GM18867 (cell line): ENCODE measurements at regions not wholly inside any gene's neighbourhood (a gene's known extent, or its start where the extent isn't known, plus 50 kb on each side); places are given as distances from the start of the nearest gene placed in this dataset.

ENCODE experiments used
- ATAC-seq: cut with Tn5 transposase; IDR thresholded peaks from one replicate; pipeline ENCODE4 v1.9.1; 2021; ENCODE audit warnings: mild to moderate bottlenecking, moderate library complexity; ENCODE audit not compliant: unreplicated experiment

DNA sequence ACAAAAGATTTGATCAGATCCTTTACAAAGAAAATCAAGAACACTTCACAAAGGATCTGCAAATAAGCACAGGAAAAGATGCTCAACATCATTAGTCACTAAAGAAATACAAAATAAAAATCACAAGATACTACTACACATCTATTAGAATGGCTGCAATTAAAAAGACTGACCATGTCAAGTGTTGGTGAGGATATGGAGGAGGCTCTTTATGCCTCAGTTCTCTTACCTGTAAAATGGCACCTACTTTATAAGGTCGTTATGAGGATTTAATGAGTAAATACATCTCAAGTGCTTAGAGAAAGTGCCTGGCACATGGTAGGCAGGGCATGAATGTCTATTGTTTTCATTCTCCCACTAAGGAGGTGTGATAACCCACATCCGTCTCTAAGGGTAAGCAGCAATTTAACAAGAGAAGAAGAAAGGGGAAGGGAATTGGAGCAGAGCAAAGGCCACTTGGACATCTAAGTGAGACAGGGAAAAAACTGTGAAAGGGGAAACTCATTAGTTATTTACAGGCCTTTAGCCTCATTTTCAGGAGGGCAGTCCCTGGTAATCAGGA is 157.5 kb upstream of the NFE2L3 start:
- ATAC-seq, result no peak

- ATAC-seq, result no peak
Observed at GRCh38 chr7:25995216-25995615, 156.8 kb upstream of the NFE2L3 start.

GRCh38 chr7:25996006-25996408 is 156.0 kb upstream of the NFE2L3 start:
- ATAC-seq, result no peak

- ATAC-seq, result no peak
Observed at GRCh38 chr7:25998499-25998898, 153.5 kb upstream of the NFE2L3 start.

DNA sequence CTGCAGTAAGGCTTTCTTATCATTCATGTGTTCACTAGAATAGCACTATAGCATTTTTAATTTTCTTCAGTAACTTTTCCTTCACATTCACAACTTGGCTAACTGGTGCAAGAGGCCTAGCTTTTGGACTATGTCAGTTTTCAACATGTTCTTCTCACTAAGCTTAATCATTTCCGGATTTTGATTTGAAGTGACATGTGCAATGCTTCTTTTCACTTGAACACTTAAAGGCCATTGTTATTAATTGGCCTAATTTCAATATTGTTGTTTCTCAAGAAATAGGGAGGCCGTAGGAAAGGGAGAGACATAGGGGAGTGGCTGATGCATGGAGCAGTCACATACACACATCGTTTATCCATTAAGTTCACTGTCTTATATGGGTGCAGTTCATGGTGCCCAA is 151.2 kb upstream of the NFE2L3 start:
- ATAC-seq, result no peak

DNA sequence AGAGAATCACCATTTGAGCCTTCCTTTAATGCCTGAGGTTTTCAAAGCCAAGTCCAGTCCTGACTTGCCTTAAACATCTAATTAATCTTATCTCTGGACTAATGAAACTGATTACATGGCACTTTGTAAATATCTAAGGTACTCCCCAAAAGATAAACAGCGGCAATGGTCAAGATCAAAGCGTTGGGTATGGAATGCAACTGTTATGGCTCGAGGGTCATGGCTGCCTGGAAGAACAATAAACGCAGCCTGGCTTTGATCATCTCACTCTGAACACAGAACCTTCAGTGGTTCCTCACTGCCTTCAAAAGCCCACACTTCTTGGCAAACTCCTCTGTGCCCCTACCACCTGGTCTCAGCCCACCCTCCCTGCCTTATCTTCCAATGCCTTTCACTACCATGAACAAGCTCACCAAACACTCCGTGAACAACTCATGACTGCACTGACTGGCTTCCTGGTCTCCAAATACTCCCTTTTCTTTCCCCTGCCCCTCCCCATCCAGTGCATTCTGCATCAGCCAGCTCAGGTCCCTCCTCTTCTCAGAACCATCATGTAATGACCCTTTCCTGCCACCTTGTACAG is 150.2 kb upstream of the NFE2L3 start:
- ATAC-seq, result no peak

- ATAC-seq, result no peak
Observed at GRCh38 chr7:26005683-26006410, 146.2 kb upstream of the NFE2L3 start.

DNA sequence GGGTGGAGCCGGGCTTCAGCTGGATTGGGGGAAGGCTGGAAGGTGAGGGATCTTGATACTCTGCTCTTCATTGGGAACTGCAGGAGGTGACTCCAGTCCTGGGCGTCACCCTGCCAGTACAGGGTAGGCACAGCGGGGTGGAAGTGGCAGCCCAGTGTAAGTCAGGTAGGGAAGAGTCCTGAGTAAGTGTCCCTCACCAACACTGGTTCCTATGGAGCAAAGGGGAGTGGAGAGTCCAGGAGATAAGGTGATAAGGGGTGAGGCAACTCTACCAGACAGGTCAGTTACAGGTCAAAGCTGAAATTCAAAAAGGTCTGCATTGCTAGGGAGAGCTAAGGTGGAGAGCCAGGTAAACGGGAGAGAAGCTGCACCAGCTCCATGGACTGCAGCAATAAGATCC is 145.6 kb upstream of the NFE2L3 start:
- ATAC-seq, result no peak

DNA sequence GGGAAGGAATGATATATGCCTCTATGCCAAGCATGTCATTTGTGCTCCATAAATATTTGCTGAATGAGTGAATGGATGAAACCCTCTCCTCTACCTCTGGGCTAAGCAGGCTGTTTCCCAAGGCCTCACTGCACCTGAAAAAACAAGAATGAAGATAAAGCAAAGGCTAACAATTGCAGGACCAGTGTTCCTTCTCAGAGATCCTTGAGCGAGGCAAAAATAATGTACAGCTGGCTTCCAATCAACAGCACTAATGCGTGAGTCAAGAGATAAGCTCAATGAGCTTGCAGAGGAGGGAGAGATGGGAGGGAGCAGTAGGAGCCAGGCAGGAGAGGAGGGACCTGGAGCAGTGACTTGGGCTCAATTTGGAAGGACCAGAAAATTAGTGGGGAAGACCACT is 144.5 kb upstream of the NFE2L3 start:
- ATAC-seq, result no peak

DNA sequence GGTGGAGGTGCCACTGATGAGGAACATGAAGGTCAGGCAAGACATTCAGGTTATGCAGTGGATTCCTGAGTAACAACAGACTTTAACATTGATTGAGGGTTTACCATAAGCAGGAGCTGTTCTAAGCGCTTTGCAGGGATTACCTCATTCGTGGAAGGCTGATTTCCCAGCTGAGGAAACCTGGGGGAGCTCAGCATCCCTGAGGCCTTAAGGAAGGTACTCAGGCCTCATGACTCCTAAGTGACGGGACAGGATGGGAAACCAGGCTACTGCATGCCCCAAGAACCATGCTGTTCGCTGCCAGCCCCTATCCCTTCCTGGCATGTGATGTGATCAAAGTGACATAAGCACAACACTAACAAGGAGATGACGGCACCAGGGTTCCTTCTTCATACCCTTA is 143.6 kb upstream of the NFE2L3 start:
- no peak for ATAC-seq

- ATAC-seq, result peak; percentile 69
Observed at GRCh38 chr7:26011039-26011696, 140.8 kb upstream of the NFE2L3 start.

- ATAC-seq, result peak; percentile 34
Observed at GRCh38 chr7:26013551-26014083, 138.4 kb upstream of the NFE2L3 start.

DNA sequence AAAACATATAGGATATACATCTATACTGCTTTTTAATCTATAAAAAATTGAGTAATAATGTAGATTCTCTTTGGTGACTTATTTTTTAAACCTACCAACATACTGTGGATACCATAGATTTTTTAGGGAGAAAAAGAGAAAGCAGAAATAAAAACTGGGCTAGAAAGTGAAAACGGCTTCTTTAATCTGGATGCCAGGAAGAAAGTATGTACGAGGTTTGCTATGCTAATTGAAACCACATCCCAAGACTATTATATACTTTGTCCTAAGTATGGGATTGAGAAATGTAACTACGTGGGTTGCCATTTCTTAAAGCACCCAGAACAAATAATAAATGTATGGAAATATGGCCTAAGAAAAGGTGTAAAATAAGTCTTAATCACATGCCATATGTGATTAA is 129.0 kb upstream of the NFE2L3 start:
- no peak for ATAC-seq

DNA sequence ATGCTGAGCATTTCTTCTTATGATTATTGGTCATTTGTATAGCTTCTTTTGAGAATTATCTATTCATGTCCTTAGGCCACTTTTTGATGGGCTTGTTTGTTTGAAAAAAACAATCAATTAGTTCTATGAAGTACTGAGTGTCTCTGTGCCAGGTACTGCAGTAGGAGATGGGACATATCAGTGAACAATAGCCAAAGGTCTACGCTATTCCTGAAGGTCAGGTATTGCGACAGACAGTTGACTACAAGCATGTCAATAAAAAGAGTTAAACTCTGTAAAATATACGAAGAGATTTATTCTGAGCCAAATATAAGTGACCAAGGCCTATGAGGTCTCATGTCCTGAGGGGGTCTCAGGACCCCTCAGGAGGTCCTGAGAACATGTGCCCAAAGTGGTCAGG is 122.1 kb upstream of the NFE2L3 start:
- no peak for ATAC-seq

DNA sequence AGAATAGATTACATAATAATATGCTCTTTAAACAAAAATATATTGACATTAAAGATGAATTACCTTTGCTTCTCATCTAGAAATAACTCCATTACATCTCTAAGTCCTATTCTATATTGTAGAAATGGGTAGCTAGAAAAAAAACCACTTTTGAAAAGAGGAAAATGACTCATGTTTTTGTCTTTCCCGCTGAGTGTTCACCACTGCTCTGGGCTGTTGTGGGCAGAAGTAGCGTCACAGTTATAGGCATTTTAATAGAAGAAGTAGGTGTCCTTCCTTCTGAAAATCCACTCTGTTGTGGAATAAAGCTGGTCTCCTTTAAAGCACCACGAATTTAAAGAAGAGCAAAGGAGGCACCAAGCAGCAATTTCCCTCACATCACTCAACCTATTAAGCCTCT is 117.6 kb upstream of the NFE2L3 start:
- ATAC-seq, result no peak

DNA sequence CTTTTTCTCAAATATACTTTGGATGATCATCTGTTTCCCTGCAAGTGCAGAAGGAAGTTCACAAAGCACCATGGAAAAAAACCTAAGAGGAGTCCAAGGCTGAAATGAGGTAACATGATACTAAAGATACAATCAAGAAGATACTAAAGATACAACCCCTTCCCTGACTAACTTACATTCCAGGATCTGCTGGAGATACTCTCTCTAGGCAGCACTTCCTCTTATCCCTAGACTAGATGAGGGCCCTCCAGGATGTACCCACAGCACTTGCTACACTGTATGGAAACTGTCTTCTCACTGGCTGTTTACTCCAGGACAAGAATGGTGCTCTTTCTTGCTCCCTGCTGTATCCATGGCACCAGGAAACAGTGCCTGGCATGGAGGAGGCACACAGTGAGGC is 116.4 kb upstream of the NFE2L3 start:
- no peak for ATAC-seq

DNA sequence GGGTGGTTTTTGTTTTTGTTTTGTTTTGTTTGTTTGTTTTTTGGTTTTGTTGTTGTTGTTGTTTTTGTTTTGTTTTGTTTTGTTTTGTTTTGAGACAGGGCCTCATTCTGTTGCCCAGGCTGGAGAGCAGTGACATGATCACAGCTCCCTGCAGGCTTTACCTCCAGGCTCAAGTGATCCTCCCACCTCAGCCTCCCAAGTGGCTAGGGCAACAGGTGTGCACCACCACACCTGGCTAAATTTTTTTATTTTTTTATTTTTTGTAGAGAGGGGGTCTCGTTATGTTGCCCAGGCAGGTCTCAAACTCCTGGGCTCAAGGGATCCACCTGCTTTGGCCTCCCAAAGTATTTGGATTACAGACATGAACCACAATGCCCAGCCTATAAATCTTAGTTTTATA is 115.9 kb upstream of the NFE2L3 start:
- no peak for ATAC-seq

DNA sequence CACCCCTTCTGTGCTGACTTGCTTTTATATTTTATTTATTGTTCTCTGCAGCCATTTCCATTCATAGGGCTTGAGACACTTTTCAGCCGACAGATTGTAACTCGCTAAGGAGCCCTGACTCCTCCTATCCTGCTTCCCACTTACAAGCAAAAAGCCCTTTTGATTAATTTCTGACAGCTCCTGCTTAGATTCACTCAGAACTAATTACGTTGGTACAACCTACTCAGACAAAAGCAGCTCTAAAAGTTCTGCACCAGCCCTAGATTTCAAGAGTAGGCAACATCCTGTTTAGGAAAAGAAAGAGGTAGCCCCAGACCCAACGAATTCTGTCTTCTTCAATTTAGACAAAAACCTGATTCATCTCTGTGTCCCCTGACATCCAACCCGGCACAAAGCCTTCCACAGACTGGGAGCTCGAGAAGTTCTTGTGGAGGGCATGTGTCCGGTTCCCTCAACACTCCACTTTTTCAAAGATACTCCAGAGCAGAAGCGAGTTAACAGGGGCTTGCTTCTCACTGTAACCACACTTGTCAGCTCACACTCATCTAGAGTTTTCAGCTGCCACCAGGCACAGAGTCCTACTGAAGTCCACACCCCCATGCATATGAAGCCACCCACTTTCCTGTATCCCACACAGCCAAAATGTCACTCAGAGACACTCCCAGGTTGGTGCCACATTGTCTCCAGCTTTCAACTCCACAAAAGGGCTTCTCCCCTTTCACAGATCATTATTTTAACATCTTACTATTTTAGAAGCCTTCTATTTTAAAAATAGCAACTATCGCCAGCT is 113.6 kb upstream of the NFE2L3 start:
- no peak for ATAC-seq

DNA sequence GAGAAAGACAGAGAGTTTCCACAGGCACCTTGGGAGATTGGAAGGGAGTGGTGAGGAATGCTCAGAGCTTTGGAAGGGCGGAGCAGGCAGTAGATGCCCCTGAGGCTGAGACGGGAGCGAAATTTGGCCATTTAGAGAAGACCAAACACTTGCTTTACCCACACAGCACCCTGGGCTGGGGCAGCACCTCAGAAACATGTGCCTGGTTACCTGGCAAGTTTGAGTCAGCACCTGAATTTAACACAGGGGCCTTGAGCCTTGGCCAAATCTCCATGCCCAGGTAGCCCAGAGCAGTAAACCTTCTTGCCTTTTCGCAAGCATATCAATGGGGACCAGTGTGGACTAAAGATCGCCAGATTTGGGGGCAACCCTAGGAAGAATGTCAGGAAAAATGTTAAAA is 111.9 kb upstream of the NFE2L3 start:
- no peak for ATAC-seq

DNA sequence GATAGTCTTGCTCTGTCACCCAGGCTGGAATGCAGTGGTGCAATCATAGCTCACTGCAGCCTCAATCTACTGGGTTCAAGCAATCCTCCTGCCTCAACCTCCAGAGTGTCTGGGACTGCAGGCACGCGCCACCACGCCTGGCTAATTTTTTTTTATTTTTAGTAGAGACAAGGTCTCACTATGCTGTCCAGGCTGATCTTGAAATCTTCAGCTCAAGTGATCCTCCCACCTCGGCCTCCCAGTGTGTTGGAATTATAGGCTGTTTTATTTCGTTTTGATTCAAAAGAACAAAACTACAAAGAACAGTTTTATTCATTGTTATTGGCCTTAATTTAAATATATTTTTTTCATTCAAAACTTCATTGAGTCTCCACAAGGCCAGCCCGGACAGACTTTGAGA is 109.8 kb upstream of the NFE2L3 start:
- no peak for ATAC-seq

- ATAC-seq, result no peak
Observed at GRCh38 chr7:26043801-26044200, 108.2 kb upstream of the NFE2L3 start.
